PC-9 (cell line): ENCODE measurements at regions not wholly inside any gene's neighbourhood (a gene's known extent, or its start where the extent isn't known, plus 50 kb on each side); places are given as distances from the start of the nearest gene placed in this dataset.

Experiments
- EZH2 ChIP-seq: fragments of 200-600 bp; sonication (generic); IDR thresholded peaks from 2 replicates; pipeline ENCODE4 v1.8.0; 2017; ENCODE audit warnings: antibody characterized with exemption, low read depth
- TF ChIP-seq, protein P1 (sequence below): fragments of 200-600 bp; sonication (generic); conservative IDR thresholded peaks from 2 replicates; pipeline ENCODE4 v1.6.1; 2017; ENCODE audit warnings: mixed run types, antibody characterized with exemption, mild to moderate bottlenecking, moderate library complexity

GRCh38 chr13:111901267-111901915 lies 165.6 kb upstream of the SOX1 start:
- TF ChIP-seq, protein P1, sequence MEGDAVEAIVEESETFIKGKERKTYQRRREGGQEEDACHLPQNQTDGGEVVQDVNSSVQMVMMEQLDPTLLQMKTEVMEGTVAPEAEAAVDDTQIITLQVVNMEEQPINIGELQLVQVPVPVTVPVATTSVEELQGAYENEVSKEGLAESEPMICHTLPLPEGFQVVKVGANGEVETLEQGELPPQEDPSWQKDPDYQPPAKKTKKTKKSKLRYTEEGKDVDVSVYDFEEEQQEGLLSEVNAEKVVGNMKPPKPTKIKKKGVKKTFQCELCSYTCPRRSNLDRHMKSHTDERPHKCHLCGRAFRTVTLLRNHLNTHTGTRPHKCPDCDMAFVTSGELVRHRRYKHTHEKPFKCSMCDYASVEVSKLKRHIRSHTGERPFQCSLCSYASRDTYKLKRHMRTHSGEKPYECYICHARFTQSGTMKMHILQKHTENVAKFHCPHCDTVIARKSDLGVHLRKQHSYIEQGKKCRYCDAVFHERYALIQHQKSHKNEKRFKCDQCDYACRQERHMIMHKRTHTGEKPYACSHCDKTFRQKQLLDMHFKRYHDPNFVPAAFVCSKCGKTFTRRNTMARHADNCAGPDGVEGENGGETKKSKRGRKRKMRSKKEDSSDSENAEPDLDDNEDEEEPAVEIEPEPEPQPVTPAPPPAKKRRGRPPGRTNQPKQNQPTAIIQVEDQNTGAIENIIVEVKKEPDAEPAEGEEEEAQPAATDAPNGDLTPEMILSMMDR: no peak
- no peak for TF ChIP-seq EZH2
